Left kidney (tissue), 1 donor: ENCODE measurements at regions not wholly inside any gene's neighbourhood (a gene's known extent, or its start where the extent isn't known, plus 50 kb on each side); places are given as distances from the start of the nearest gene placed in this dataset.
A peak's percentile ranks its signal among the peaks of the same experiment; 100 is the strongest.

ENCODE experiments used
- DNase-seq: peaks from one replicate; pipeline ENCODE4 v3.0.0-alpha.2; 2013

- no peak for DNase-seq
These were observed 555.2 kb downstream of the LMO4 start for GRCh38 chr1:87883906-87884305.

- no peak for DNase-seq
These were observed 555.9 kb downstream of the LMO4 start for GRCh38 chr1:87884581-87884980.

DNA sequence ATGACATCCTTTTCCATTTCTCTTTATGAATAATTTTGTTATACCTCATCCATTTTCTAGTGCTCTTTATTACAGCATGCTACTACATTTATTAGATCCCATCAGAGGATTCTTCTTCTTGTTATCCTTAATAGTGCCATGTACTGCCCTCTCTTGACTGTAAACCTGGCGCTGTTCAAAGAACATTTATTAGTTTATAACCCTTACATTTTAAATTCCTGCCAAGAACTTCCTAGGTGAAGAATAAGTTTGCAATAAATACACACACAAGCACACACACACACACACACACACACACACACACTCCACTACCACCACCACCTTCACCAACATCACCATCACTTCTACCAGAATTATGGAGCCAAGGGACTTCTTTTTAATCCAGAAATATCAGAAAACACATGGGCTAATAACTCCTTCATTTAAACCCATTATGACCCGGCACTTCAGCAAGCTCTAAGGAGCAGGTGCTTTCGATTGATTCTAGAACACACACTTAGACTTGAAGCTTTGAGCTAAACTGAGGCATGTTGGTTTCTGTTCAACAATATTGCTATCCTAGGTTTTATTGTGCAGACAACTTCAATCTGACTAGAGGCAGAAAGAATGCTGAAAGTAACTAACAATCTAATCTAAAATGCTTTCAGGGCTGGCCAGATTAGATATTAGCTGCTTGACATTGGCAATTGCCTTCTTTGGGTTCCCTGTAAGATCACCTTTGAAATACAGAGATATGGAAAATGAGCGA, 556.8 kb downstream of the LMO4 start:
- DNase-seq: no peak

DNA sequence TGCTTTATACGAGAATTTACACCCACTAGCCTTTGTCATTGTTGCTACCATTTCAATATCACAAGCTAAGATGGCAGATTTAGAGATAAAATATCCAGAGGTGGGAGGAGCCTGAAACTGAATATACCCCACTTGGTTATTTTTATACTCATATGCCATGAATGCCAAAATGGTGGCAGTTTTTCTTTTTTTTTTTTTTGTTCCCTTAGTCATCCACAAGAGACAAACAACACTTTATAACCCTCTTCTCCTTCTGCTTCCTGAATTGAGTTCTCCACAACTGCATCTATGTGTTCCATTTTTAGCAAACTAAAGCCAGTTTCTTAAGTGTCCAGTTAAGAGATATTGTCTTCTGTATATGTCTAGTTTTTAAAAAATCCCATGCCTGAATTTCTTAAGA, 558.4 kb downstream of the LMO4 start:
- DNase-seq: no peak

GRCh38 chr1:87888446-87888845, 559.8 kb downstream of the LMO4 start:
- no peak for DNase-seq

DNA sequence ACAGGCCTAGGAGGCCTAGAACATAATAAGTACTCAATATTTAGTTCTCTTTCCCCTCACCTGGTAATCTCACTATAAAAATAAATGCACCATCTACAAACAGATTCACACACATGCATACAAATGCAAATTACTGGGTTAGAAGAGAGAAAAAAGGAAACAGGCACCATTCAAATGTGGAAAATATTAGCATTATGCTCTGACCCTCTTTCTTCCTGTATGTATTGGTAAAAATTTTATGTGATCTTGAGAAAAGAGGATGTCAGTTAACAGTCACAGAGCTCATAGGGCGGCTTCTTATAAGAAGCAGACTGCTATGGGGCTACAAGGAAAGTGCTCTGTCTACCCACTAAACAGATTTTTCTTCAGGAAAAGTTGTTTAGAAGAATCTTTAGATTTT, 565.4 kb downstream of the LMO4 start:
- DNase-seq: no peak

DNA sequence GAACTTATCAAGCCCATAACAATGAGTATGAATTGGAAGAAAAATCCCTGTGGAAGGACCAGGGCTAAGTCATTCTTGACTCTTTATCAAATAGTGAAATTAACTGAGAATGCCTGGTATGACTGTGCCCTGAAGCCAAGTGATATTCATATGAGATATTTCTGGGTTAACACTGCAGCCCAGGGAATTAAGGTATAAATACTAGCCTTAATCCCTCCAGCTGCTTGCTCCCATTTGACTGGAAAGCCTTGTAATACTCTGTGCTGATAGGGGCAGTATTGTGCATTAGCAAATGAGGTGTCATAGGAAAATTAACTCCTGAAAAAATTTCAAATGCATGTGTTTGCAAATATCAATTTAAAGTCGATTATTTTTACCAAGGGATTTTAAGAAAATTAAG, 568.8 kb downstream of the LMO4 start:
- DNase-seq: no peak

- DNase-seq: no peak
These were observed 569.8 kb downstream of the LMO4 start for GRCh38 chr1:87898431-87898830.

GRCh38 chr1:87899017-87899416, 570.3 kb downstream of the LMO4 start:
- DNase-seq: no peak

DNA sequence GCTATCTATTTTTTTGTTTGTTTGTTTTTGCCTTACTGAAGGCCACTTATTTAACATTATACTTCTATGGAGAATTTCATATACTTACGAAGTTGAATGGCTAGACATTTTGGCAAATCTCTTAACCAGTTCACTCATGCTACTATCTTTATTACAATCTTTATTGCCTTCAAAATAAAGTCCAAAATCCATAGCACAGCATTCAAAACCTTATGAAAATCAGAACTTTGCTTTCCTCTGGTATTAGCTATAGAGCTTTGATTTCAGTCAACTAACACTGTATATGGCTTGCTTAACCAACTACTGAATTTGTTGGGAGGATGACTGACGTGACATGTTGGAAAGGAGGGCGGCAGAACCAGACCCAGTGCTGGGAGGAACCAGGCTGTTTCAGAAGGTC, 571.1 kb downstream of the LMO4 start:
- no peak for DNase-seq

DNA sequence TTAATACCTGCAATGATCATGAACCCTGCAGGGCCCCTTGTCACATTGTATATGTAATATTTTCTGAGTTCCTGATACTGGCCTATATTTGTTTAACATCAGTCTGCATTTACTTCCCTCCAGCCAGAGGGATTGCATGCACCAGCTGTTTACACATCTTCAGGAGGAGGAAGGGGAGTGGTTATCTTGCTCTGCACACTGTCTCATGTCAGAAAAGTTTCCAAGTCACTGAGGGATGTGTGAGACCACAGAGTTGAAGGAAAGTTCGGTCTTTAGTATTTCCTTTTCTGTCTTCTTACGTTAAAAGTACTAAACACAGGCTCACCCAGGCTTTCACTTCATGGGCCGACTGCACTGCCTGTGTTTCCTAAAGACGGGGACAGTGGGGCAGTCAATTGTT, 574.1 kb downstream of the LMO4 start:
- DNase-seq: peak; percentile 59

DNA sequence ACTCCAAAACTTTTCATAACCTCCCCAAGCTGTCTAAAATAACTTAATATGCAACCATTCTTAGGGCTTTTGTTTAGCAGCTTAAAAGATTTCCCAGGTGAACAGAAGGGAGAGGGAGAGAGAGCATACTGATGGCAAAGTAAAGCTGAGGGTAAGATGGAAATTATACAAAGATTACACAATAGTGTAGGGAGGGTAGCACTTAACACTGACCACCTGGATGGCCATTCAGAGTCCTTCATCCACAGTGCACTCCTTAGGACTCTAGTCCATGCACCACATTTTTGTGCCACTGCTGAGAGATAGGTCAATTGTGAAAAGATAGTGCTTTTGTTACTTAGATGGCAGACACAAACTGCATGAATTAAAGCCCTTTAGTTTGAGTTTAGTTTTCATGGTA, 574.6 kb downstream of the LMO4 start:
- DNase-seq: no peak

DNA sequence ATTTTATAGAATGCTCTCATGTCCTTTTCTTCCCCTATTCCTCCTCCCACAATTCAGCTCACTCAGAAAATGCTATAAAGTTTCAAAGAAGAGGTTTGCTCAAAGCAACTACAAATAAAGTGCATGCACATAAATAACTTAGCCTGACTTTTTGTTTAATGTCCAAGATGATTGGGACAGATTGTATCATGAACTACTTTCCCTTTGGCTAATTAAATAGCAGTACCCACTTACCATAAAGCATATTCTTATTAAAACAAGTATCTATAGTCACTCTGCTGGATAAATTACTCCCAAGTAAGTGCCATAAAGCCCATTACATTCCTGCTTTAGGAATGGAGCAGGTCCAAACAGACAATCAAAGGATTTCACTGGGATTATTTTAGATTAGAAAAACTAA, 576.0 kb downstream of the LMO4 start:
- DNase-seq: peak; percentile 22

- no peak for DNase-seq
These were observed 577.0 kb downstream of the LMO4 start for GRCh38 chr1:87905651-87906050.

DNA sequence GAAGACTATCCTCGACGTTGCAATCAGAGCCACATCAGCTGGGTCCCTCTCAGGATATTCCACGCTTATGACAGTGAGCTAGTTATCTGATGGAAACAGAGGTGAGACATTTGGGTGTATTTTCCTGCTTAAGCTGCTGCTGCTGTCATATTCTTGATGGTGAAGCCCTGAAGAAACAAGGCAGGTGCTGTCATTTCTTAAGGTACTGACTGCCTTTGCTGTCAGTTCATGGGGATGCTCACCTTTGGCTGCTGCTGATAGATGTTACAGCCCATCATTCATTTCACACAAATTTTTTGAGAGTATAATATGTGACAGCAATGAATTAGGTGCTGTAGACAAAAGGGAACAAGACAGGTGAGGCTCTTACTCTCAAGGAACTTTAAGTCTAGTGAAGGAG, 577.4 kb downstream of the LMO4 start:
- DNase-seq: no peak

DNA sequence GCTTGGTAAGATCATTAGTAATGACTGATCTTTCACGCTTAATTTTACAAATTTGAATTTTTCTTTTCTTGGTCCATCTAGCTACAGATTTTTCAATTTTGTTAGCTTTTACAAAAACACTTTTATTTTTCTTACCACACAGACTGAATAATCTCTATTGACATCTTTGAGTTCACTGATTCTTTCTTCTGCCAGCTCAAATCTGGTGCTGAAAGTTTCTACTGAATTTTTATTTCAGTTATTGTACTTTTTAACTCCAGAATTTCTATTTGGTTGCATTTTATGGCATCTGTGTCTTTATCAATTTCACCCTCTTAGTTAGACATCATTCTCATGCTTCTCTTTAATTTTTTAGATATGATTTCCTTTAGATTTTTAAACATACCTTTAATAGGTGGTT, 584.7 kb downstream of the LMO4 start:
- no peak for DNase-seq

DNA sequence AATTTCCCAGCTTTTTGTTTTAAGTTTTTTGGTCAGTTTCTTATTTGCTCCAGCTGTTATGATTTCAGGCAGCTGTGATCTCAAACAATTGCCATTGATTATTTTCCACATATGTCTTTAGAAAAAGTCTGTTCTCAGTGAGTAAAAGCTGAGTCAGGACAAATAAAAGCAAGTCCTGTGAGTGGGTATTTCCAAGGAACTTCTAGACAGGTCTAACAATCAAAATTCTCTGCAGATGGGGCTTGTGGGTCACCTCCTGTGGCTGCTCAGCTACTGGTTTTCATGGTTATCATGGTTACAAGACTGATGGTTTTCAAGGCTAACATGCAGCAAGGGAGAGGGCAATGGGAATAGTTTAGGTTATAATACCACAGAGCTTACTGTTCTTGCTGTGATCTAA, 585.7 kb downstream of the LMO4 start:
- no peak for DNase-seq

DNA sequence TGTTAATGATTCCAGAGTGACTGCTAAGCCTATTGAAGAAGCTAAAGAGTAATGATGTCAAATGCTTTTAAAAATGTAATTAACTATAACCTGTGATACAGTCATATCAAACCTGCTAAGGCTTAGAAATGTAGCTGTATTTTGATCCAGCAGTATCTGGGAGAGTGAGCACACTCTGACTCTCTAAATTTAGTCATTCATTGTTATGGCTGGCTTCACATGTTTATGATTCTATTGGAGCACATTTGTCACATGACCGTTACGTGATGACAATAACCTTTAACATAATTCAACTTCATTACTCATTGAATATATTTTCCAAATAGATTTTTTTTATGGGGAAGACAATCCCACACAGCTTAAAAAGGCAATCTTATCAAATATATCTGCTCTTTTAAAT, 587.1 kb downstream of the LMO4 start:
- no peak for DNase-seq

- DNase-seq: no peak
These were observed 588.3 kb downstream of the LMO4 start for GRCh38 chr1:87916965-87917364.

DNA sequence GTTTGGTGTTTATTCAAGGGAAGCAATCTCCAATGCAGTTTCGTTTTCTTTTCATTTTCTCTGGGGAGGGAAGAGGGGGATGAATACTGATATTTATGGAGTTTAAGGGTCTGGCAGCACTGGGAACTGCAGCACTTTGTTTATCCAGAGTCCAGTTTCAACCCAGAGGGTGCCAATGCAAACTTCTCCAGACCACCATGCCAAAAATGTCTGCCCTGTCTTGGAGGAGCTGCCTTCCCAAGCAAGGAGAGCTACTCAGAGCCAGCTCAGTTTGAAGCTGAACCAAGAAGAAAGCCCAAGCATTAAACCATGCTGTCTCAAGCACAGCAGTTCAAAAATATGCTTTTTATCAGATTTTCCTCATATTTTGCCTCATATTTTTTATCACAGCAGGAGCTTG, 589.7 kb downstream of the LMO4 start:
- DNase-seq: no peak

GRCh38 chr1:87922885-87923284, 594.2 kb downstream of the LMO4 start:
- no peak for DNase-seq

DNA sequence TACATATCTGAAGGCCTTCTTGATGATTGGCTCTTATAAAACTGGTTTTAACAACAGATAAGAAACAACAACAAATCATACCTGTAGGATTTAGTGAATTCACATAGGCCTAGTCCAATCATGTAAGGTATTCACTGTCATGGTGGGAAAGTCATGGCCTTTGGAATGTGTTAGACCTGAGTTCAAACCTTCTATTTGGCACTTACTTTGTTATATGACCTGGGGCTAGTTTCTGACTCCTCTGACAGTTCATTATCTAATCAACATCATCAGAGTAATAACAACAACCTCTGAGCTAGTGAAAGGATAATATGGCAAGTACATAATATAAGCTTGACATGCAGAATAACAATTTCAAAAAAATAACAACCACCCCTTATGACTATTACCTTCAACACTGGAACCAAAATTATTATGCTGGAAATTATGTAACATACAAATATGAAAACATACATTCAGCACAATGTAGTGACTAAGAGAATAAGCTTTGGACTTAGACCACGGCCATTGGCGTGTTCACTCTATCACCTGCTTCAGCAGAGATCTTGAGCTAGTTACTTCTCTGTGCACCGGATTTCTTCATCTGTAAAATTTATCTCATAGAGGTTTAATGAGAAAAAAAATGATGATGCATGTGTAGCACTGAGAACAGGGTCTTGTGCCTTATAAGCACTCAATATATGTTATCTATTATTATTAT, 597.6 kb downstream of the LMO4 start:
- DNase-seq: no peak

DNA sequence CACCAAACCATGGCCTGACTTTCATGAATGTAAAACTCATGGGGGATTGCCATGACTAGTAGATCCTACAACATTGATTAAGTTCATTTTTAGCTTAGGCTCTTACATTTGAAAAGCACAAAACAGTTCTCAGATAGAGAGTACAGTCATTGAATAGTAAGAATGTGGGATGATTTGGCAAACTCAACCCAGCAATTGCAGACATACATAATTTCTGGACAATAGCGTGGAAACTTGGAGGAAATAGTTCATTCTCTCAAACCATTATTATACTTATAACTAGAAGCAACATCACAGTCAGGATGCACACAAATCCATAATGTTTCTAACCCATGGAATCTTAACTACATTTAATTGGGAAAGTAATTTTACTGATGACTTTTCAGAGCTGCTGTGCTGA, 598.2 kb downstream of the LMO4 start:
- no peak for DNase-seq
